Endothelial cell of umbilical vein (primary cell): ENCODE measurements at regions not wholly inside any gene's neighbourhood (a gene's known extent, or its start where the extent isn't known, plus 50 kb on each side); places are given as distances from the start of the nearest gene placed in this dataset.

Experiments
- BruUV-seq: library from RNA; stranded (reverse); fragments of 400-500 nt; replicated peaks from 2 replicates; lab custom pipeline; 2021; lab: Mats Ljungman, UMichigan
- CTCF ChIA-PET: fragments of 300-600, 350-600 bp; sonication (Branson Sonifier 250); formaldehyde crosslinking; loops from one replicate; lab custom pipeline; 2021; ENCODE audit warnings: antibody characterized with exemption, inconsistent platforms; lab: Charles Lee
- POLR2A ChIA-PET: fragments of 300-600, 350-600 bp; sonication (Branson Sonifier 250); formaldehyde crosslinking; loops from one replicate; lab custom pipeline; 2021; ENCODE audit warnings: antibody characterized with exemption, inconsistent platforms; lab: Charles Lee
- DNase-seq: peaks from one replicate; pipeline ENCODE4 v3.0.0-alpha.2; 2011; ENCODE audit warnings: low read depth, low spot score
- FAIRE-seq: peaks from 2 replicates; lab custom pipeline; 2011; peaks lifted over from hg19 to GRCh38; lab: Jason Lieb, UNC
- H2AFZ ChIP-seq: 2 replicates; pipeline ENCODE4 v1.6.0; 2012; ENCODE audit warnings: low read depth, low read length, control low read depth, inconsistent platforms
- H3K27ac ChIP-seq: 2 replicates; pipeline ENCODE4 v1.5.1; 2011; ENCODE audit warnings: low read depth, mild to moderate bottlenecking, control low read depth, low read length, moderate library complexity; ENCODE audit not compliant: insufficient read depth
- H3K27me3 ChIP-seq, 2 experiments: 2 replicates each; pipeline versions ENCODE4 v1.6.0 to v1.6.1; 2011; ENCODE audit warnings: low read length in 2 of 2, mixed read lengths in 1 of 2; ENCODE audit not compliant: control insufficient read depth in 2 of 2, insufficient read depth in 2 of 2
- H3K36me3 ChIP-seq, 2 experiments: 2 replicates in 1 of 2; 3 replicates in 1 of 2; pipeline ENCODE4 v1.5.1; 2011; ENCODE audit warnings: low read length in 2 of 2, mild to moderate bottlenecking in 1 of 2, moderate library complexity in 1 of 2; ENCODE audit not compliant: control insufficient read depth in 2 of 2, insufficient read depth in 2 of 2; ENCODE audit errors: extremely low read depth in 1 of 2
- H3K4me1 ChIP-seq: 3 replicates; pipeline ENCODE4 v1.5.1; 2011; ENCODE audit warnings: mild to moderate bottlenecking, low read length; ENCODE audit not compliant: control insufficient read depth, insufficient read depth; ENCODE audit errors: extremely low read depth
- H3K4me2 ChIP-seq: 2 replicates; pipeline ENCODE4 v1.6.1; 2011; ENCODE audit warnings: low read length, control low read depth, mixed read lengths; ENCODE audit not compliant: insufficient read depth
- H3K4me3 ChIP-seq, 3 experiments: fragments of 200-600 bp in 1 of 3; sonication (generic), shearing (Covaris generic) in 1 of 3; replicated peaks in 1 of 3; 2 replicates each; pipeline ENCODE4 v1.5.1; 2011 to 2016; ENCODE audit warnings: control low read depth in 3 of 3, low read length in 3 of 3, mild to moderate bottlenecking in 2 of 3, inconsistent platforms in 1 of 3, low read depth in 1 of 3, moderate library complexity in 1 of 3; ENCODE audit not compliant: insufficient read depth in 1 of 3
- H3K79me2 ChIP-seq: 2 replicates; pipeline ENCODE4 v1.6.0; 2012; ENCODE audit warnings: low read length, inconsistent platforms; ENCODE audit not compliant: control insufficient read depth, insufficient read depth
- H3K9ac ChIP-seq: replicated peaks from 2 replicates; pipeline ENCODE3; 2011; ENCODE audit warnings: low read length, control low read depth; ENCODE audit not compliant: insufficient read depth; ENCODE audit errors: extremely low read depth
- H3K9me1 ChIP-seq: replicated peaks from 3 replicates; pipeline ENCODE4 v1.6.0; 2011; ENCODE audit warnings: mild to moderate bottlenecking, low read length; ENCODE audit not compliant: control insufficient read depth, insufficient read depth; ENCODE audit errors: extremely low read depth
- H3K9me3 ChIP-seq: replicated peaks from 2 replicates; pipeline ENCODE4 v1.5.1; 2012; ENCODE audit warnings: low read length, inconsistent platforms; ENCODE audit not compliant: control insufficient read depth, insufficient read depth
- H4K20me1 ChIP-seq: replicated peaks from 2 replicates; pipeline ENCODE3; 2011; ENCODE audit warnings: mild to moderate bottlenecking, low read length; ENCODE audit not compliant: control insufficient read depth, insufficient read depth; ENCODE audit errors: extremely low read depth
- CTCF ChIP-seq, 2 donors: IDR thresholded peaks; 1 replicate in 1 of 2; 2 replicates in 1 of 2; pipeline ENCODE4 v1.5.1; 2011; ENCODE audit warnings: low read length in 2 of 2, mild to moderate bottlenecking in 2 of 2, moderate library complexity in 2 of 2, control low read depth in 1 of 2, inconsistent platforms in 1 of 2, low read depth in 1 of 2; ENCODE audit not compliant: insufficient read depth in 1 of 2; ENCODE audit errors: extremely low read depth in 1 of 2
- EZH2 ChIP-seq: IDR thresholded peaks from 2 replicates; pipeline ENCODE4 v1.6.1; 2012; ENCODE audit warnings: borderline replicate concordance, low read depth, mild to moderate bottlenecking, moderate library complexity, low read length, inconsistent platforms; ENCODE audit not compliant: severe bottlenecking
- FOS ChIP-seq: IDR thresholded peaks from 2 replicates; pipeline ENCODE4 v1.6.1; 2011; ENCODE audit warnings: mild to moderate bottlenecking, low read length, moderate library complexity, borderline replicate concordance; ENCODE audit not compliant: insufficient read depth
- GATA2 ChIP-seq: IDR thresholded peaks from 2 replicates; pipeline ENCODE4 v1.7.0; 2011; ENCODE audit warnings: low read depth, mild to moderate bottlenecking, moderate library complexity, mixed read lengths, low read length; ENCODE audit not compliant: insufficient read length, insufficient read depth
- JUN ChIP-seq: IDR thresholded peaks from 2 replicates; pipeline ENCODE4 v1.6.1; 2011; ENCODE audit warnings: borderline replicate concordance, low read depth; ENCODE audit not compliant: insufficient read length, insufficient read depth
- MAX ChIP-seq: IDR thresholded peaks from 2 replicates; pipeline ENCODE4 v1.6.1; 2011; ENCODE audit not compliant: insufficient read depth, insufficient read length
- MYC ChIP-seq: IDR thresholded peaks from one replicate; pipeline ENCODE4 v1.6.1; 2011; ENCODE audit warnings: mild to moderate bottlenecking, low read depth, low read length
- POLR2A ChIP-seq: IDR thresholded peaks from 2 replicates; pipeline ENCODE4 v1.6.1; 2012; ENCODE audit warnings: low read depth, mild to moderate bottlenecking, control low read depth, low read length
- POLR2AphosphoS5 ChIP-seq: IDR thresholded peaks from 2 replicates; pipeline ENCODE4 v1.6.1; 2012; ENCODE audit warnings: low read depth, mild to moderate bottlenecking, control low read depth, low read length, moderate library complexity; ENCODE audit not compliant: insufficient read depth
- dilution Hi-C: fragments of 300-500 bp; cut with MboI; formaldehyde crosslinking; loops from one replicate; pipeline ENCODE4 v1.15.0; 2019; ENCODE audit warnings: low sequenced_read_pairs; ENCODE audit not compliant: extremely low pct_ligation_motif_present
- intact Hi-C: fragments of 100-400 bp; cut with micrococcal nuclease; formaldehyde crosslinking; loops from one replicate; pipeline ENCODE4 v1.10.0; 2022

- intact Hi-C loops, result no loop called here
- no peaks in the 10 kb centered on the region for H3K9me1 ChIP-seq
- no peak overlapping the region for H2AFZ ChIP-seq
- H3K79me2 ChIP-seq, result no peaks in the 10 kb centered on the region
- dilution Hi-C loops, result no loop called here
- H3K9me3 ChIP-seq, result no peaks in the 10 kb centered on the region
- no peak for FAIRE-seq
- no peaks in the 10 kb centered on the region for H3K4me1 ChIP-seq
- POLR2A ChIA-PET, result interaction anchor here (0.6 kb wide), 1 partner anchor 836 kb away, joined by 3 read pairs; no protein-coding TSS in a partner anchor
- H3K27ac ChIP-seq, result no peak overlapping the region
- BruUV-seq, result no TSS peak
- H4K20me1 ChIP-seq, result no peaks in the 10 kb centered on the region
- H3K4me2 ChIP-seq, result no peak overlapping the region
- H3K4me3 ChIP-seq, result no peak overlapping the region
- CTCF ChIA-PET, result interaction anchor here (1.5 to 2.6 kb wide), 4 partner anchors 9 to 76 kb away, joined by 5 to 12 read pairs (median 6); no protein-coding TSS in a partner anchor
- no peak overlapping the region for H3K9ac ChIP-seq
- TF ChIP-seq EZH2 (no peak), MAX (no peak), MYC (no peak), JUN (no peak), POLR2AphosphoS5 (no peak), POLR2A (no peak), GATA2 (no peak), FOS (no peak), CTCF (IDR thresholded peaks at IDR 0.05; ENCODE audit: extremely low read depth in 1 of 2, insufficient read depth in 1 of 2, low read depth in 1 of 2, low read length in 2 of 2) (no peak)
- H3K27me3 ChIP-seq, result no peaks in the 10 kb centered on the region
- DNase-seq, result no peak
- no peaks in the 10 kb centered on the region for H3K36me3 ChIP-seq
Measured at GRCh38 chr10:21355591-21356011, 169.9 kb downstream of the SKIDA1 start.
